Stimulated activated CD4-positive, alpha-beta T cell treated with anti-CD3 and anti-CD28 coated beads, Interleukin-15, amount 100 ng/mL, for 48 hours (primary cell): ENCODE measurements at regions not wholly inside any gene's neighbourhood (a gene's known extent, or its start where the extent isn't known, plus 50 kb on each side); places are given as distances from the start of the nearest gene placed in this dataset.

Source experiments
- DNase-seq, 2 donors: peaks; one replicate each; pipeline ENCODE4 v3.0.0-alpha.2; 2020; ENCODE audit warnings: low read depth in 2 of 2

DNA sequence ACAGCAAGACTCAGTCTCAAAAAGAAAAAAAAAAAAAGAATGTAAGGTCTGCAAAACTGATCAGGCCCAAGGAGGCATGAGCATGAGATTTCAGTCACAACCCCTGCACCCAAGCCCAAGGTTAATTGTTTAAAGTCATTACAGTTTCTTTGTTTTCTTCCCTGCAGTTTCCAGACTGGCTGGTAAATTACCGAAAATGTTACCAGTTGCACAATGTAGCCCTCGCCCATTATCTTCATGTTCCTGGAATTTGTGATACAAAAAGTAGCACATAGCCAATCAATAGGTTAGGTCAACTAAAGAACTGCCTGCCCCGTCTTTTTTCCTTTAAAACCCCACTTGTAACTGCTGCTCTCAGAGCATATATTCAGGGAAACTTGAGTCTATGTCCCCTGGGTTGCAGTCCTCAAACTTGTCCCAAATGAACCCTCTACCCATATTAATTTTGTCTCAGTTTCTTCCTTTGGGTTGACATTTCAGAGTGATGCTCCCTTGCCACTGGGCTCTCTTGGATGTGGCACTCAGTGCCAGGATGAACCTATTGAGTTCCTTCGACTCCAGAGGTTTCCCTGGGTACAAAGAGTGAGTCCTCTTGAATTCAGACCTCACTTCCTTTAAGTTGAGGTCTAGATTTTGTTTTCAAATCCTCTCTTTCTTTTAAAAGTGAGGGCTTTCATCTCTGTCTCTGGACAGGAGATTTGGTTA is 216.2 kb upstream of the HS6ST1 start:
- no peak for DNase-seq

DNA sequence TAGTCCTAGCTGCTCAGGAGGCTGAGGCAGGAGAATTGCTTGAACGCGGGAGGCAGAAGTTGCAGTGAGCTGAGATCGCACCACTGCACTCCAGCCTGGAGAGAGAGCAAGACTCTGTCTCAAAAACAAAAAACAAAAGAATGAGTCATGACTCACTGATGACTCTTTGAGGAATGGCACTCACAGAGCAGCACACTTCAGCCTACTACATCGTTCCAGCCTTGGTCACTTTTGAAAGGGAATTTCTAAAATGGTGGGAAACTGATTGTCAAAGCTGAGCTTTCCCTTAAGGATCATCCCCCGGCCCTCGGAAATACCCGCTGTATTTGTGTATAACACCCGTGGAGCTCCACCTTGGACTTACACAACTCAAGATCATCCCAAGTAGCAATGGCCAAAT is 217.3 kb upstream of the HS6ST1 start:
- no peak for DNase-seq

DNA sequence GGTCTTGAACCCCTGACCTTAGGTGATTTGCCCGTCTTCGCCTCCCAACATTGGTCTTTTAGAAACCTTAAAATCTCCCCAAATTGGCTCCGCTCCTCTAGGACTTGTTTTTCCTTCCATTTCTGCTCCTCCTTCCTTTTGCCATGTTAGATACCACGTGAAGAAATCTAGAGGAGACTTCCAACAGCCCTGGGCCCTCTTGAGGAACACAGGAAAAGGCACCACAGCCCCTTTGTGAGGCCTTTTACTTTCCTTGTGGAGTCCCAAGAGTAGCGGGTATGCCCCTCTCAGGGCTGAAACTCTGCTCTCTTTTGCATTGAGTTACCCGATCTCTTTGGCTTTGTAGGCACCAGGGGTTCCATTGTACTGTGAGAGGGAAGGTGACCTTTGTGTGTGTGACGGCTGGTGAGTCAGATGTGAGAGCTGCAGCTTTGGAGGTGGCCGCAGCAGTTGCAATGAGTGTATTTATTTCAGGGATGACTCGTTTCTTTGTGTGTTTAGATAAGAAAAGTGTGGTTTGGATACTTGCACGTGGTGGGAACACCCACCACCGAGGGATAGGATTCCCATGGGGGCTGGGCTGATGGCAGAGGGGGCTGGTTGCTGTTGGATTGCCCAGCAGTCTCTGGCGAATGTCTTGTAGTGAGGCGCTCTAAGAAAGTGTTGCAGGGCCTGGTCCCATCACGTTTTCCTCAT is 218.4 kb upstream of the HS6ST1 start:
- DNase-seq = peak; percentile 9 to 14

DNA sequence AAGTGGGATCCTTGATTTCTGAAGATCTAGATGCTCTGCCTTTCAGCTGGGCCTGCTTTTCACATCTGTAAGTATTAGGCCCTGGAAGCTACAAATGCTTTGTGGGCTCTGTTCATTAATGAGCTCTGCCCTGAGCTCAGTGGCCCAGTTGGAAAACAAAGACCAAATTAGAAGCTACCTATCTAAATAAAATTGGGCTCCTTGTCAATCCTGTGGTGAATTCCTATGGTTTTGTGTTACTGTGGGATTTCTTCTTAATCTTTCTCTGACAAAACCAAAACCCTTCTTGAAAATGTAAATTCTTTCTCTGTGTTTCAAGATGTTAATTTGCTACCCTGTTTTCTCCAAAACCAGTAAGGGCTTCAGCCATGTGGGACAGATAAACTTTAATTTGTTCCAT is 219.0 kb upstream of the HS6ST1 start:
- no peak for DNase-seq

DNA sequence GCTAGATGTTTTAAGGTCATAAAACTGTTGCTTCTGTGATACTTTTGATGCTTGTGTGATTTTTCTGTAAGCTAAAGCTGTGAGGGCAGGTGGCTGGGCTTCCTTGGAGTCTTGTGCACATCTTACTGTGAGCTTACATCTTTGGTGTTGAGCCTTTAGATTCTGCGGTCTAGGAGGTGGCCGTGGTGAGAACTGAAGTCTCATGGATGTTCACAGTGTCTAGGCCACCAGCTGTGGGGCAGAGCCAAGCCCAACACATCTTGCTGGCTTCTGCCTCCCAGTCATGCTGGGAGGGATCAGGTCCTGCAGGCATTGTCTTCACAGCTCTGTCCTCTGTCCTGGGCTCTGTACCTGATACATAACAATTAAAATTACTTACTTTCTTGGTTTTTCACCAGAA is 219.7 kb upstream of the HS6ST1 start:
- DNase-seq = no peak

DNA sequence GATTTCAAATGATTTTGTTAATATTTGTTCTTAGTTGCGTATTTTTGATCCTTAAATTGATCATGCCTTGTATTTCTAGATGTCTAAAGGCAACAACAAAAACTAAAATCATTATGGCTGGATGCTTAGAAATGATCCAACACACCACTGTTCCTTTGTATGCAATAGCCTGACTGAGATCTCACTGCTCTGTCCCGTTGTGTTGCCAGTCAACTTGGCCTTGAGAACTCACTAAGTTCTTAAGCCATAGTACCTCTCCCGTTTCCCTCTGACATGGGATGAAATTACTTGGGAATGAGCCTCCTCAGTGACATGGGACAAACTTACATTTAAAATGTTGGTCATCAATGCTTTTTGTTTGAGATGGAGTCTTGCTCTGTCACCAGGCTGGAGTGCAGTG is 222.0 kb upstream of the HS6ST1 start:
- DNase-seq = no peak

DNA sequence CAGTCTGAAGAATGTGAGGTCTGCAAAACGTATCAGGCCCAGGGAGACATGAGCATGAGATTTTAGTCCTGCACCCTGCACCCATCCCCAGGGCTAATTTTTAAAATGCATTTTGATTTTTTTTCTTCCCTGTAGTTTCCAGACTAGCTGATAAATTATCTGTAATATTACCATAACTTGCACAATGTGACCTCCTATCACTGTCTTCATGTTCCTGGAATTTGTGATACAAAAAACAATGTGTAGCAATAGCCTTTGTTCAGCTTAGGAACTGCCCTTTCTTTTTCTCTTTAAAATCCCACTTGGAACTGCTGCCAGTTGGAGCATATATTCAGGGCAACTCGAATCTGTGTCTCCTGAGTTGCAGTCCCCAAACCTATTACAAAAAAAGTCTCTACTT is 222.8 kb upstream of the HS6ST1 start:
- no peak for DNase-seq

DNA sequence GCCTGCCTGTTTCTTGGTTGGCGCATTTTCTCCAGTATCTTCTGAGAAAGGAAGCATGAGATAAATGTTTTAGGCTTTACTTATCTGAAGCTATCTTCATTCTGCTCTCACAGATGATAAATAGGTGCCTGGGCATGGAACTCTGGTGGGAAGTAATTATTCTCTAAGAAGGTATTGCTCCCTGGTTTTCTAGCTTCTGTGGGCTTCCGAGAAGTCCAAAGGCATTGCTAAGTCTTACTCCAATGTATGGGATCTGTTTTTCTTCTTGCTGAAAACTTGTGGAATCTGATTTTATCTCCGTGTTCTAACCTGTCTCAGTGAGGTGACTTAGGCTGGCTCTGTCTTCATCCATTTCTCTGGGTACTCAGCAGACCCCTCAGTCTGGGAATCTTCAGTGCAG is 224.4 kb upstream of the HS6ST1 start:
- DNase-seq = no peak

DNA sequence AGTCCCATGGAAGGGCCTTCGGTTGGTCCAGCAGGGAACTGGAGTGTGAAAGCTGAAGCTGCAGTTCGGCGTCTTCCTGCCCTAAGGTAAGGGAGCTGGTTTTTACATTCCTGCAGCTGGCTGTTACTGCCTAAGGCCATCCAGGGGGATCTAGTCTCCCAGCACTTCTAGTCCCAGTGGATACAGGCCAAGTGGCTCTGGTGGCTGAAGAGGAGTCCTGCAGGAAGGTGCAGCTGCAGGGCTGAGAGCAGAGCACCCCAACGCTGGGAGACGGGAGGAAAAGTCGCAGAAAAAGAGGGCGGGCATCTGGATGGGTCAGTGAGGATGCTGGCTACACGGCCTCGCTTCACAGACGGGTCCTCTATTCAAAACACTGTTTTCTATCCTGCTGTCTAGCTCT is 225.0 kb upstream of the HS6ST1 start:
- DNase-seq = no peak

DNA sequence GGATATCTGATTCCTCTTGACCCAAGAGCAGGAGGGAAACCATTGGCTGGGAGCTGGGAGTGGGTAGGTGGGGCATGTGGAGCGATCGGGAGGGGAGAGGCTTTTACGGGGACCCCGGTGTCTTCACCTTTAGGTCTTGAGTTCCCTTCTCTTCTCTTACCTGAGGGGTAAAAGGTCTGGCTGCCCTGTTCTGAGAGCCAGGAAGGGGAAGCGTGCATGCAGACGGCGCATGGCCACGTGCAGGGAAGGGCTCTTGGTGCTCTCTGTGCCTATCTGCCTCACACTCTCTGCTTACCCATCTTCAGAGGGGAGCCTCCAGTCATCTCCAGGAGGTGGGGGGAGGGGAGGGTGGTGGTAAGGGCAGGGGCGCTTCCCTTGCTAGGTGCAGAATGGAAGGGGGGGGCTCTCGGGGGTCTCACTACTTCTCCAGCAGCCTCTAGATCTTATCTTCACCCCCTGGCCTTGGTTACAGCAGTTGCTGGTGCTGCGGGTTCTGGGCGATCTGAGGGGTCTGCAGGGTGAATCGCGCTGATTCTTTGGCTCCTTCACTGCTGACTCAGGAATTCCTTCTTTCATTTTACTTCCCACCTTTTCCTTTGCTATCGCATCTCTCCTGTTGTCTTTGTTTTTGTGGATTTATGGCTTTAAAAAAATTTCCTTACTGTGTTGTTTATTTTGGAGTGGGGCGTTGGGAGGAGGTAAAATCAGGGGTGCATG is 225.8 kb upstream of the HS6ST1 start:
- no peak for DNase-seq

DNA sequence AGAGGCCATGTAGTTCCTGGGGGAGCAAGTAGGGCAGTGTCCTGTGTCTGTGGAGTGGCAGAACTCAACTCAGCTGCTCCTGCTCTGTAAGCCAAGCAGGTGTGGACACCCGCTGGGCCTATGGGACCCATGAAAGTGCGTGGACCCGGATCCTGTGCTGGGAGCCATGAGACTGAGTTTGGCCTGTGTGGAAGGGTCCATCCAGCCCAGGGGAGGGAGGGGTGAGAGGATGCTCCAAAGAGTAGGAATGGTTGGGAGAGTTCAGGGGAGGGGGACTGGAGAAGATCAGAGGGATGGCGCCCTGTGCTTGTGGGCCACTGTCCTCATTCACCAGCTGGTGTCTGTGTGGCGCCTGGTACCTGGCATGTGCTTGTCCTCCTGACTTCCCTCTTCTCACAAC is 226.4 kb upstream of the HS6ST1 start:
- DNase-seq = no peak

DNA sequence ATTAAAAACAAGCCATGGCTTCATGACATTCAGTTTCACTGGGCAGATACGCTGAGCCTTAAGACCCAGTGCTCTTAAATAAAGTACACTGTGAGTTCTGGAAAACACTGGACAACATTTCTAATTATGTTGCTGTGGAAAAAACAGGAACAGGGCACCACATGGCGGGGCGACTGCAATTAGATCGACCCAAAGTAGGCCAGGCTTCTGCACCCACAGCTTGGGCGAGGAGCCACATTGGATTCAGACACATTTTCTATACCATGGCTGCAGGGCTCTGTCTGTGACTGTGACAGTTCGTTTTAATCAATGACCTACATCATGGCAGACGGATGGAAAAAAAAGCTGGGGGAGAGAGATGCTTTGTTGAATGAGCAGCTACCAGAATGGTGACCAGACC is 227.2 kb upstream of the HS6ST1 start:
- no peak for DNase-seq

DNA sequence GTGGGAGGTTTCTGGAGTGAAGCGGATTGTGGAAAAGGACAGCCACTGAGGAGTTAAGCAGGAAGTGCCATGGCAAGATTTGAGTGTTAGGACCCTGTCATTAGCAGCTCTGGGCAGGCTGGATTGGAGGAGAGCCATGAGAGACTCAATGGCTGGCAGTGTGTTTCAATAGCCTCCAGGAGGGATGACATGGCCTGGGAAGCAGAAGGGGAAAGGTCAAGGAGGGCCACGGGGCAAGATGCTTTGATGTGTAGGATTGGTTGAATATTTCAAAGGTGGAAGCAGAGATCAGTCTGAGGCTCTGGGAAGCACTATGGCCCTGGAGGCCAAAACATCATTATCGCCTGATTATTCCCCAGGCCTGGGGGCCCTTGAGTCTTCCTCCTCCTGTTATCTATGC is 229.0 kb upstream of the HS6ST1 start:
- no peak for DNase-seq

DNA sequence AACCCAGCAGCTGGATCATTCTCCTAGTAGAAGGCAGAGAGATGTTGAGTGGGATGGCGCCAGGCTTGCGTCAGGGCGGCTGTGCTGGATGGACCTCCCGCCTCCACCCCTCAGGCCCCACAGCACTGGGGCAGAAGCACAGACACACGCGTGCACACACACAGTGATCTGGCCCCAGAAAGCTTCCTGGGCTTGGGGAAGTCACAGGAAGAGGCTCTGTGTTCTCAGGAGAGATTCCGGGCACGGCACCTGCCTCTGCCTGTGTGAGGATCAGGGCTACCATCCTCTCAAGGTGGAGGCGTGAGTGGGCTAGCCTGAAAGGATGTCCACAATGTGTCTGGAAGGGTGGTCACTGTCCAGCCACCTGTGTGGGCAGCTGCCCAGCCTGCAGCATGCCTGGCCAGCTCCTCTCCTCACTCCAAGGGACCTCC is 229.8 kb upstream of the HS6ST1 start:
- no peak for DNase-seq

DNA sequence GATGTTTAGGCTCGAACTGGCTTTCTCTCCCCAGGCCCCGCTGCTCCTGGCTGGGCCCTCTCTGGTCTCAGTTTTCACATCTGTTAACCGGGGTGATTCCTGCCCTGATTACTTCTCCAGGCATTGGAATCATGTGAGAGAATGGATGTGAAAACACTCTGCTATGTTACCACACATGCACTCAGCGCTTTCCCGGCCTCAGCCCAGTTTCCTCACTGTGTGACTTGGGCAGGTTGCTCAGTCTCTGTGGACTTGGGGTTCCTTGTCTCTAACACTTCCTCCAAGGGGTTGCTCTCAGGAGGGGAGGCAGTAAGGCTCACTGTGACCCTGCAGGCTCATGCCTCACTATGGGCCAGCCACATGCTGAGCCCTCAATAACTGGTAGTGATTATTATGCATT is 230.4 kb upstream of the HS6ST1 start:
- DNase-seq = no peak

DNA sequence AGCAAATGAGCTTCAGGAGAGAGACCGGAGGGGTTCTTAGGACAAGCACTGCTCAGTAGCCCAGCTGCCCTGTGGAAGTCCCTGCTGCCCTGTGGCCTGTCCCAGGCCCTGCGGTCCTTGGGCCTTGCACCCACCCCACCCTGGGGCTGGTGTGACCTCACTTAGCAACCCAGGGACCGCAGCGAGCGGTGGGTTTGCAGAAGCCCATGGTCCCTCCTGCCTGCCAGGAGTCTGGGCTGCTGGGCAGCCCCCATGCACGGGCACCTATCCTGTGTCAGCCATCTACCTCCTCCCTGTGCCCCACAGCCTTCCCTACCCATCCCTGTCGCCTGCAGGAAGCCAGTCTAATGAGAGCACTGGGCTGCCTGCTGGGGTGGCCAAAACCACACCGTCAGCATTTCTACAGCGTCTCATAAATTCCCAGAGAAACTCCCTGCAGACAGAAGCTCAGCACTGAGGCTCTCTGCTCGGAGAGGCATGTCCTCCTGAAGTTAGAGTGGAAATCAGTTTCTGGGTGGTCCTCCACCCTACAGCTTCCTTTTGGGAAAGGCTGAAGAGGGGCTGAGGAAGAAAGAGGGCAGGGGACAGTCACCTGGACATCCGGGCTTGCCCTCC is 231.1 kb upstream of the HS6ST1 start:
- DNase-seq = no peak

DNA sequence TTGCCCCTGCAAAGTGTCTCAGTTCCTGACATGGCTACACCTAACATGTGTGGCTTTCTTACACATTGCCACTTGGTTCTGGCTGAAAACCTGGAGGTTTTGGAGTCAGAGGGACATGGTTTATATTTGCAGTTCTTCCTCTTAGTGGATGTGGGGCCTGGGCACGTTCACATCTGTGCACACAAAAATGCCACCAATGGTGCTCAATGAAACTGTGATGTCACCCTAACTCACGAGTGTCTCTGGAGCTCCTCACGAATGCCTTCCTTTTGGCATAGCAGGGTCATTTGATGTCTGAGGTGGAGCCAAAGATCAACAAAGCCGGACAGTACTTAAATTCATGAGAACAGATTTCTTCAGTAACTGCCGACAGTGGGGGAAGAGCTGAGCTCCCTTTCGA is 231.7 kb upstream of the HS6ST1 start:
- DNase-seq = no peak

DNA sequence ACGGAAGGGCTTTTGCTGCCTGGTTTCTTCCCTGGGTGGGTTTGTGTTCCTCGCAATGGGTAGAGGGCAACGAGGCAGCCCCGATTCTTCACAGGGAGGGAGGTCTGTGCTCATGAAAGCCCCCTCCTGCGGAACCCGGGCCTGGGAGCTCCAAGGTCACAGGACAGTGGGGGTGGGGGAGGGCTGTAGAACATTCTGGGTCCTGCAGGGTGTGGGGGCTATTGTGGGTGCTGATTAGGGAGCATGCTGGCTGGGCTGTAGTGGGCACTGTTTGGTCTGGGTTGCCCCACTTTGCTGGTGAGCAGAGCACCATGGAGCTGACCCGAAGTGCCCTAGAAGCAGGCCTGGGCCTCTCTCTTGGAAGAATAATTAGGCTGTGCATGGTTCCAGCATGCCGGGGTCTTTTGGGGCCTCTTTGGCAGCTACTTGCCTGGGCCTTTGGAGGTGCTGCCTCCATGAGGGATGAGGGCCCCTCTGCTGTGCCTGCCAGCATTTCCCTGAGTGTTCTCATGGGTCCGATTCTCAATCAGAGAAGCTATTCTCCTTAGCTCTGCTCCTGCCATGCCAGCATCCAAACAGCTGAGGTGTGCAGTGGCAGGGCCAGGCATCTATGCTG is 232.2 kb upstream of the HS6ST1 start:
- no peak for DNase-seq

DNA sequence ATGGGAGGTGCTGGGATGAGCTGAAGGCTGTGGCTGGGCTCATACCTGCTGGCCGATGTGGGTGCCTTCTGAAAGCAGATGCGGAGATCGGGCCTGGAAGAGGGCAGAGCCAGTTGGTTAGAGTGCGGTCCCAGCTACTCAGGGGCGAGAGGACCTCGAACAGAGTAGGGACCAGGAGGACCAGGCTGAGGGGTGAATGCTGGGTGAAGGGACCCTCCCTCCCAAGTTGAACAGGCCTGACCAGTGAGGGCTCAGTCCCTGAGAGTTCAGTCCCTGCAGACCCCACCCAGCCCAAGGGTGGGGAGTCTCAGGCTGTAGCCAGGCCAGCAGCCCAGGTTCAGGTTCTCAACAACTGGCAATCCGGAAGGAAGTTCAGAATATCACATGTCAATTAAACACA is 232.8 kb upstream of the HS6ST1 start:
- no peak for DNase-seq

DNA sequence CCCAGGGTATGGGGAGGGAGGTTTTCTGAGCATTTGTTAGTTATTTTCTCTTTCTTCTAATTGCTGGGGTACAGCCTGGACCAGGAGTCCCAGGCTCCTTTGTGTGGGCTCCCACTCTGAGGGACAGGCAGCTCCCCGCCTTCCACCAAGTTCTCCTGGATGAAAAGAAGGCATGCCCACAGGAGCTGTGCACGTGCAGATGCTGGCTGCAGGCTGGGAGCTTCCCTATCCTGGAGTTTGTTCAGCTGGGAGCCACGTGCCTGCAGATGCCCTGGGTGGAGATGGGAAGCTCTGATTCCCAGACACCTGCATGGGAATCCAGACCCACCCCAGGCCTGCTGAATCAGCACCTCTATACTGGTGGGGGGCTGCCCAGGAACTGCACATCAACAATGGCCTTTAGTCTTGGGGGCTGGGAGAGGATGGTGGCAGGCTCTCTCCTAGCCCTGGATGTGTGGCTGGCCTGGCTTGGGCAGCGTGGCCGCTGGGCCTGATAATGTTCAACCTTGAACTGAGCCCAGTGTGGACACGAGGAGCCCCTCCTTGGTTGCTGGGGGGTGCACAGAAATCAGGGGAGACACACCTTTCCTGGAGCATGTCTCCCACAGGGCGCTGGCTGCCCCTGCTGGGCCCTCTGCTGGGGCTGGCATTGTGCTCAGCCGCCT is 233.6 kb upstream of the HS6ST1 start:
- DNase-seq = no peak

DNA sequence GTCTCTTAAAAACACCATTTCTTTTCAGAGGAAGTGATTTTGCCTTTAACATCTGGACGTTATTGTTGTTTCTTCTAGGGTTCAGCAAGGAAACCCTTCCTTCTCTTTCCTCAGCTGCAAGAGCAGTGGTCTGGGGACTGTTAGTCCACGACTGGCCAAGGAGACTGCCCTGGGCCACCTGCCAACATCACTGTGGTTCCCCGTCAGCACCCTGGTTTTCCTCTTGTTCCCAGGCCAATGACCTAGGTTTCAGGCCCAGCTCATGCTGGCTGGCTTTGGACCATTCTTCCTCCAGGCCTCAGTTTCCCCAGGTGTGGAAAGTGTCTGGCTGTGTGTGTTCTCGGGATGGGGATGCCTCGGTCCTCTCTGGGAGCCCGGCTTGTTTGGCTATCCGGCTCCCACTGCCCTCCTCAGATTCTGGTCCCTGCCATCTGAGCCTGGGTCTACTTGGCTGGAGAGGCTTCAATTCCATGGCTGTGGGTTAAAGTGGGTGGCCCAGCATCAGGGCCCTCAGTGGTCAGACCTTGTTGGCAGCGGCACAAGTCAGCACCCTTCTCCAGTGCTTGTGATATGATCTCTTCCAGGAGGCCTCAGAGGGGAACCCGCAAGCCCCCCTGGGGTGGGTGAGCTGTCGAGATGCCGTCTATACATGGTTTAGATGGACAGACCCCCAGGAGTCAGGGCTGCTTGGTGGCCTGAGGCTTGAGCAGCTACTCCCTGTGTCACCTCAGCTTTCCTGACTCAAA is 234.3 kb upstream of the HS6ST1 start:
- no peak for DNase-seq
